ENCODE measurements at regions not wholly inside any gene's neighbourhood (a gene's known extent, or its start where the extent isn't known, plus 50 kb on each side); places are given as distances from the start of the nearest gene placed in this dataset.

DNA sequence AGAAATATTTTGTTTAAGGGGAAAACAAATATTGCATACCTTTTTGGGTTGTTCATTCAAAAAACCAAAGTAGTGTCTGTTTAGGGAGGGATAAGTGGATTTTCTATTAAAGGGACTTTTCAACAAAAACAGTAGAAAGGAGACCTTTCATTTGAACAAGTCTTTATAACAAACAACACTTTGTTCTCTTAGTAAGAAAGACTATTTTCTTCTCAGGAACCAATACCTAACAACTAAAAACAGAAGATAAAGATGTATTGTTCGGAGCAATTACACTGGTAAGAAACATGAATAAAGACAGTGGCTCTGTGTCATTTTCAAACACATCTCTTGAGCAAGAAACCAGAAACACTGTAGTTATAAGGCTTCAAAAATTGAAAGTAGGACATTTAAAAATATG, 1610.1 kb upstream of the PCDH20 start:
- DNase-seq = no peak

DNA sequence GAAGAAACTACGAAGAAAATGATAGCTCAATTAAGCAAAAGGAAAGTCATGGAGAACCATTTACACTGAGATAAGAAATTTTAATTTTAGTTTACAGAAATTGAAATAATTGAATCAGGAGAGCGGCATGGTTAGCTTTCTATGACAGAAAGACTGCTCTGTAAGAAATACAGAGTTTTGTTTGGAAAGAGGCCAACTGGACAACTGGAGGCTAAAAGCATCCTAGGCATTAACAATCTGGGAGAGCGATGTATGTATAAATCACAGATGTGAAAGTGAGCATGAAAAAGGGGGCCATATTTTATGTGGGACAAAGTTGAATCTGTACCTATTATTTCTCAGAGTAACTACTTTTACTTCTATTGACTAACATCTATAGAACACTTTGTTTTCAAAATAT, 1608.8 kb upstream of the PCDH20 start:
- DNase-seq = no peak

DNA sequence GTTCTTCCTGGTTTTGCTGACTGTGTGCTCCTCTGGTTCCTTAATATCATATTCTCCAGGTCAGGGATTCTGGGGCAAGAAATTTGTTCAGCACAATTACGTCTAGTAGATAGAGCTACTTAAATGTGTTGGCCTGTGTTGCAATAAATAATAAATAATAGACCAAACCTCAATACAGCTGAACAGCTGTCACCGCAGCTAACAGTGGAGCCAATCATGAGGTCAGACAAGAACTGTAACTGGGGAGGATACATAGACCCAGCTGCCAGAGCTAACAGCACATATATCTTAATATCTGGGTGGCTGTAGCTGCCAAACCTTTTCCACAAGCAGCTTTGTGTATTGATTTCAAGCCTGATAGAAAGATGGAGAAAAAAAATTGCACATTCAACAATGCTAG, 1596.3 kb upstream of the PCDH20 start:
- DNase-seq = peak; percentile 53

GRCh38 chr13:63010072-63010658, 1594.5 kb upstream of the PCDH20 start:
- no peak for DNase-seq

- DNase-seq = no peak
Measured at GRCh38 chr13:63005625-63006024, 1590.0 kb upstream of the PCDH20 start.

GRCh38 chr13:62997696-62998095, 1582.0 kb upstream of the PCDH20 start:
- DNase-seq = no peak

GRCh38 chr13:62997038-62997599, 1581.5 kb upstream of the PCDH20 start:
- DNase-seq = no peak

DNA sequence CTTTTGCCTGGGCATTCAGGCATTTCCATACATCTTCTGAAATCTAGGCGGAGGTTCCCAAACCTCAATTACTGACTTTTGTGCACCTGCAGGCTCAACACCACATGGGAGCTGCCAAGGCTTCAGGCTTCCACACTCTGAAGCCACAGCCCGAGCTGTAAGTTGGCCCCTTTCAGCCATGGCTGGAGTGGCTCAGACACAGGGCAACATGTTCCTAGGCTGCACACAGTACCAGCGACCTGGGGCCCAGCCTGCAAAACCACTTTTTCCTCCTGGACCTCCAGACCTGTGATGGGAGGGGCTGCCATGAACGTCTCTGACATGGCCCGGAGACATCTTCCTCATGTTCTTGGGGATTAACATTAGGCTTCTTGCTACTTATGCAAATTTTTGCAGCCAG, 1558.2 kb upstream of the PCDH20 start:
- no peak for DNase-seq

GRCh38 chr13:62964522-62964921, 1548.9 kb upstream of the PCDH20 start:
- DNase-seq = no peak

DNA sequence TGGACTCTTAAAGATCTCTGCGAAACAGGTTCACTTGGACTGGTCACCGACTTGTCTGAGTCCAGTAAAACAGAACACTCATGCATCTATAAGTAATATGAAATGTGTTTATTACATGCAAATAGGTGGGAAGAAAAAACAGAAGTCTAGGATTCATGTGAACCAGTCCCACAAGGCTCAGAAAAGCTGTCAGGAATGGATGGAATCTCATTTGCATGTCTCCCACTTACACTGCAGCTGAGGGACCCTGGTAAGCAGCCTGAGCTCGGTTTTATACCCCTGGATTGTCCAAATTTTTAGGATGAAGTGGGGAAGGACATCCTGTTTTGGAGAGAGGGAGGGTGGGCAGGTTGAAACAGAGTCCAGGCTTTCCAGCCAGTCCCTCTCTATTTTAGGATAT, 1545.1 kb upstream of the PCDH20 start:
- no peak for DNase-seq

DNA sequence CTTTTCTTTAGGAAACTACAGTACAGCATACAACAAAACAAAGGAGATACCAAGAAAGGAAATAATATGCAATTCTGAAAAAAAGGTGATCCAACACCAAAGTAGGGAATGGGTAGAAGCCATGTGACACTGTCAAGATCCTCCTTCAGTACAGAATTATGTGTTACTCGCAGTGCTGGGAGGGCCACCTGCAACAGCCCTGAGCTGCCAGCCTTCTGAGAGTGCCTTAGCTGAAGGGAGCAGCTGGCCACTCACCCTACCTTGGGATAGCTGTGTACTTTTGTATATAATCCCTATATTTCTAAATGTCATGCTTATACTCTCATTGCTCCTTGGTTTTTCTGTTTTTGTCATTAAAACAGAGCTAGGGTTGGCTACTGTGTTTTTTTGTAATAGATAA, 1518.2 kb upstream of the PCDH20 start:
- no peak for DNase-seq

- no peak for DNase-seq
Measured at GRCh38 chr13:62932256-62932883, 1516.7 kb upstream of the PCDH20 start.

GRCh38 chr13:62931853-62932252, 1516.2 kb upstream of the PCDH20 start:
- no peak for DNase-seq

DNA sequence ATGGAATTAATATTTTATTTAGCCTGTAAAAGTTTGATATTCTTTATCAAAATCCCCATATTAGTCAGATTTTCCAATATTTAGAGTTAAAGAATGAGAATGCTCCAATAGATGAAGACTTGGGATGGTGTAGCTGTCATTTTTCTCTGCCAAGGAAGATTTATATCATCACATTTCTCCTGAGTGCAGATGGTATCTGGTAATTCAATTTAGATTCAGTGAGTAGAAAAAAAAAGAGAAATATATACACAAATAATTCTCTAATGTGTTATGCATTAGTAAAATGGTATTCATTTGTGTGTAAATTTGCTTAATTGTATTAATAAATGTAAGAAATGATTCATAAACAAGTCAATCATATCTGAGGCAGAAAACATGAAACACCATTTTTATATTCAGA, 1508.7 kb upstream of the PCDH20 start:
- no peak for DNase-seq

DNA sequence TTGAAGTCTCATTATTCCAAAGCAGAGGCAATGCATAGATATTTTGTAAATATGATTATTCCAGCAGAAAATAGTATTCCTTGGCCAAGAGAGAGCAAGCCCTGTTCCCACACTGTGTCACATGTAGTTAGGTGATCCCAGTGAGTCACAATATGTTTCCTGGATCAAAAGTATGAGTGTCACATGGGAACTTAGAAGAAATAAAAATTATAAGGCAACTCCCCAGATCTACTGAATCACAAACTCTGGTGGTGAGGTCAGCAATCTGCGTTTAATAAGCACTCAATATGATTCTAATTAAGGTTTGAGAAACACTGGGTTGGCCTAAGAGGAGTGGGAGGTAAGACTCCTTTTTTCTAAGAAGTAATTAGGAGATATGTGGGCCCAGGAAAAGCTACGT, 1504.5 kb upstream of the PCDH20 start:
- no peak for DNase-seq

DNA sequence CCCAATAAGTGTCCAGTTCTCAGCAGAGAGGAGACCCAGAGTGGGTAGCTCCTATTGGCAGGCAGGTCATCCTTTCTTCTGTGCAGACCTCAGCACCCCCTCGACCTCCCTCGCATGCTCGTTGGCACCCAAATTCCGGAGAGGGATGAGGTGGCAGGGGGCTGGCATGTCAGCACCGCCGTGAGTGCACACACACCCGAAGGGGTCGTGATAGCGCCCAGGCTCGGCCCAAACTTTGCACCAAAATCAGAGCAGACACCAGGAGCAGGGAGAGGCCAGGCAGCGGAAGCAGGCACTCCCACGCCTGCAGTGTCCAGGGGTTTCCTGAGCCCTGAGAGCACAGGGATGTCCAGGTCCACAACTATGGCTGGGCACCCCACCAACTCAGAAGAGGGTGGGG, 1503.8 kb upstream of the PCDH20 start:
- no peak for DNase-seq

- DNase-seq = peak; percentile 13
Measured at GRCh38 chr13:62910541-62911060, 1495.0 kb upstream of the PCDH20 start.

DNA sequence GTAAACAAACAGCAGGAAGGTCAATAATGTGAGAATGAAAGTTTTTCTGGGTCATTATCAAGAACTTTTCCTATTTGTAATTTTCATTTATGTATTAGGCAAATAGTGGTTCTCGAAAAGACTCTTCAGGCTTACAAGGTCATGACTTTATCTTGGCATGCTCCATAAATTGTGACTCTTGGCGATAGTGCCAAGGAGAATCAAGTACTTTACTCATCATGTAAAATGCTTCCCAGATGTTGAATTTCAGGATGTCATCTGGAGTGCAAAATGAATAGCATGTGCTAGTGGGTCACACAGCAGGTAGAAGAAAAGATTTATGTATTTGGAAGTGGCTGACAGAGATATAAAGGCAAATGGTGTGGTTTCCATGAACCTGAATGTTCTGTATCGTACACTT, 1492.7 kb upstream of the PCDH20 start:
- no peak for DNase-seq

GRCh38 chr13:62906896-62907295, 1491.2 kb upstream of the PCDH20 start:
- DNase-seq = no peak

- DNase-seq = no peak
Measured at GRCh38 chr13:62906469-62906868, 1490.8 kb upstream of the PCDH20 start.

- no peak for DNase-seq
Measured at GRCh38 chr13:62887046-62887445, 1471.4 kb upstream of the PCDH20 start.

GRCh38 chr13:62879071-62879470, 1463.4 kb upstream of the PCDH20 start:
- no peak for DNase-seq

DNA sequence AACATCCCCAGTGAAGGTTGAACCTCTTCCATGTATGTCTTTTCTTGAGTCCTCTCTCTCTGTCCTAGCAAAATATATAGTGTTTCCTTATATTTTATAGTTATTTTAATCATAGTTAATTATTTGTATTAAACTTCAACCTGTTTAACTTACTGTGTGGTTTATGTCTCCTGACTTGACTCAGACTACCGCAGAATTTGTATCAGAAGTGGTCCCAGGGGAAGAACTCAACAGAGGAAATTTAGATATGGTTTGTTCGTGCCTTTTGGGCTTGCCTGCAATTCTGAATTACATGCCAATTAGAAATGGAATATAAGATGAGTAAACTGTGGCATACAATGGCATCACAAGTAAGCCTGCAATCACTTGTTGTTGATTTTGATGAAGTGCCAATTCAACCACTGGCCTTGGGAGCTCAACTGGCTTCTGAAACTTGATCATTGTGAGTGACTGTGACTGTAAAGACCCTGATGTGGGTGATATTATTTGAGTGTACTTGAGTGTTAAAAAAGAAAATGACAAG, 1459.5 kb upstream of the PCDH20 start:
- no peak for DNase-seq

DNA sequence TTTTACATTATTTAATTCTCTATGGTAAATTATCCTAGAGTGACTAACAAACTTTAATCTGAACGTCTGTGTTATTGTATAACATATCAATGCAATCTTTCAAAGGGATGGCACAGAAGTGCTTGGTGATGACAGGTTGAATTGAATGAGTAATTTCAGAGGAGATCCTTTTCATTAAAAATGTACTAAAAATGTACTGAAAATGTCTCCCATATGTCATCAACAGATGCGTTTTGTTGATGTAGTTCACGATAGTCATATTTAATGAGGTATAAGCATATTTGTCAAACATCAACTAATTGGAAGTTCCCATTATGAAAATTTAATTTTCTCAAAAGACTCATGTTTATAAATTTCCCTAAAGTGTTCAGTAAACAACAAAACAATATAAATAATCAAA, 1434.7 kb upstream of the PCDH20 start:
- DNase-seq = no peak

Measured in hindlimb muscle (tissue), 1 donor.